ENCODE measurements at regions not wholly inside any gene's neighbourhood (a gene's known extent, or its start where the extent isn't known, plus 50 kb on each side); places are given as distances from the start of the nearest gene placed in this dataset.
A peak's percentile ranks its signal among the peaks of the same experiment; 100 is the strongest.

DNA sequence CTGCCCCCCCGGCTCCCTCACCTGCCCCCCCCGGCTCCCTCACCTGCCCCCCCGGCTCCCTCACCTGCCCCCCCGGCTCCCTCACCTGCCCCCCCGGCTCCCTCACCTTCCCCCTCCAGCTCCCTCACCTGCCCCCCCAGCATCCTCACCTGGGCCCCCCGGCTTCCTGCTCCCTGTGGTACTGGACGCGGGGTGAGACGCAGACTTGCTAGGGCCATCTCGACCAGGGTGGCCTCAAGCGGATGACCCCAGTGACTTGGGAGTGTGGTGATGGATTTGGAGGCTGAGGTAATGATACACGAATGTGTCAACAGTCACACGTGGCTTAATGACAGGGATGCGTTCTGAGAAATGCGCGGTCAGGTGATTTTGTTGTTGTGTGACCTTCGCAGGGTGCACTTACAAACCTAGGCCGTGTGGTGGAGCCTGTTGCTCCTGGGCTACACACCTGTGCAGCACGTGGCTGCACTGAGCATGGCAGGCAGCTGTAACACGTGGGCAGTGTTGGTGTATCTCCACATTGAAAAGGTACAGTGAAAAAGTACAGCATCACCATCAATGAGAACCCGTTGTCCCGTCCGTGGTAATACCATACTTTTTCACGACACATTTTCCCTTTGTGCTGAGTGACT lies 197.8 kb downstream of the TEX29 start:
- H3K9ac ChIP-seq (ENCODE audit: insufficient read depth, low read length, poor library complexity, severe bottlenecking), result no peak overlapping the region
- H3K9me3 ChIP-seq (replicated peaks in 1 of 2; ENCODE audit: control insufficient read depth in 1 of 2, insufficient read depth in 1 of 2, low read length in 2 of 2), result no peaks in the 10 kb centered on the region
- no peaks in the 10 kb centered on the region for H3K36me3 Mint-ChIP-seq
- peaks cover 0 to 3% (median 0%) of the 10 kb centered on the region in 7 donors for H3K9me3 Mint-ChIP-seq
- H3K27ac Mint-ChIP-seq, result no peak overlapping the region
- no peaks in the 10 kb centered on the region for H3K27me3 ChIP-seq (ENCODE audit: control insufficient read depth in 2 of 2, insufficient read depth in 2 of 2, low read length in 2 of 2)
- H2AFZ ChIP-seq (ENCODE audit: insufficient read depth, low read depth, low read length, poor library complexity, severe bottlenecking), result no peak overlapping the region
- H3K4me2 ChIP-seq (replicated peaks; ENCODE audit: extremely low read depth, low read length, poor library complexity, severe bottlenecking), result no peak overlapping the region
- no peak overlapping the region for H3K4me3 ChIP-seq (replicated peaks in 1 of 3; ENCODE audit: low read depth in 2 of 3, low read length in 3 of 3)
- no peaks in the 10 kb centered on the region for H3K4me1 Mint-ChIP-seq
- H3K27me3 Mint-ChIP-seq (ENCODE audit: low read depth in 3 of 3), result peaks cover 4 to 5% (median 4%) of the 10 kb centered on the region in 3 donors
- H3K79me2 ChIP-seq (ENCODE audit: insufficient read depth, low read length), result no peaks in the 10 kb centered on the region
- H3K4me3 Mint-ChIP-seq, result no peak overlapping the region
- H3K4me1 ChIP-seq (ENCODE audit: control insufficient read depth in 1 of 2, insufficient read depth in 2 of 2, low read length in 2 of 2), result no peaks in the 10 kb centered on the region
- WGBS (ENCODE audit: insufficient coverage), result 91% methylated on average over 14 of the region's 24 CpGs
- no peak for TF ChIP-seq CTCF (IDR thresholded peaks at IDR 0.05)
- intact Hi-C loops (cut with micrococcal nuclease), result no loop called here
- no peaks in the 10 kb centered on the region for H3K36me3 ChIP-seq (replicated peaks in 1 of 2; ENCODE audit: control insufficient read depth in 1 of 2, insufficient read depth in 2 of 2, low read length in 2 of 2)
- H4K20me1 ChIP-seq (ENCODE audit: insufficient read depth, low read length), result no peaks in the 10 kb centered on the region
- H3K27ac ChIP-seq (ENCODE audit: low read depth in 1 of 2, low read length in 2 of 2), result no peak overlapping the region
- no peak for DNase-seq

DNA sequence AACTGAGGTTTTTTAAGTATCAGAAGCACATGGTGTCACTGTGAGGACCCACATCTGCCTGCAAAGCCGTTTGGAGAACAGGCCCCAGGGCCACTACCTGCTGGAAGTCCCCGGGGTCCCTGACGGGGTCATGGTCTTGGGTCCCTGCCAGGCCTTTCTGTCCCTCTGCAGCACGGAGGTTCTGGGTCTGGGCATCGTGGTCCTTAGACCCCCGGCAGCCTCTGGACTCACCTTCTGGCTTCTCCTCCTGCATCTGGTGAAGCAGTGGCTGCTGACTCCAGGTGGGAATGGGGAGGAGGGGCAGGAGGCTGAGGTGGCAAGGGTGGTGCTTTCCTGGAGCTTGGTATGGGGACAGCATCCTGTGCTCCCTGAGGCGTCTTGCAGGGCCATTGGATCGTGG lies 198.6 kb downstream of the TEX29 start:
- Histone ChIP-seq H3K4me3 (replicated peaks in 1 of 3; ENCODE audit: low read depth in 2 of 3, low read length in 3 of 3) (no peak overlapping the region), H3K27ac (ENCODE audit: low read depth in 1 of 2, low read length in 2 of 2) (no peak overlapping the region), H3K27me3 (ENCODE audit: control insufficient read depth in 2 of 2, insufficient read depth in 2 of 2, low read length in 2 of 2) (no peaks in the 10 kb centered on the region), H3K9ac (ENCODE audit: insufficient read depth, low read length, poor library complexity, severe bottlenecking) (no peak overlapping the region), H3K9me3 (replicated peaks in 1 of 2; ENCODE audit: control insufficient read depth in 1 of 2, insufficient read depth in 1 of 2, low read length in 2 of 2) (no peaks in the 10 kb centered on the region), H3K79me2 (ENCODE audit: insufficient read depth, low read length) (no peaks in the 10 kb centered on the region), H3K4me1 (ENCODE audit: control insufficient read depth in 1 of 2, insufficient read depth in 2 of 2, low read length in 2 of 2) (no peaks in the 10 kb centered on the region), H3K4me2 (replicated peaks; ENCODE audit: extremely low read depth, low read length, poor library complexity, severe bottlenecking) (no peak overlapping the region), H3K36me3 (replicated peaks in 1 of 2; ENCODE audit: control insufficient read depth in 1 of 2, insufficient read depth in 2 of 2, low read length in 2 of 2) (no peaks in the 10 kb centered on the region), H2AFZ (ENCODE audit: insufficient read depth, low read depth, low read length, poor library complexity, severe bottlenecking) (no peak overlapping the region), H4K20me1 (ENCODE audit: insufficient read depth, low read length) (no peaks in the 10 kb centered on the region)
- H3K9me3 Mint-ChIP-seq, result peaks cover 0 to 3% (median 0%) of the 10 kb centered on the region in 7 donors
- DNase-seq, result no peak
- H3K36me3 Mint-ChIP-seq, result no peaks in the 10 kb centered on the region
- peaks cover 4 to 5% (median 4%) of the 10 kb centered on the region in 3 donors for H3K27me3 Mint-ChIP-seq (ENCODE audit: low read depth in 3 of 3)
- 96% methylated on average over 6 of the region's 8 CpGs for WGBS (ENCODE audit: insufficient coverage)
- no peak overlapping the region for H3K4me3 Mint-ChIP-seq
- H3K27ac Mint-ChIP-seq, result peak overlapping the region in 1 of 7 donors; percentile 25
- intact Hi-C loops (cut with micrococcal nuclease), result no loop called here
- H3K4me1 Mint-ChIP-seq, result no peaks in the 10 kb centered on the region
- TF ChIP-seq CTCF (IDR thresholded peaks at IDR 0.05), result no peak

All from CD14-positive monocyte (primary cell).